GM12872 (cell line): ENCODE measurements at regions not wholly inside any gene's neighbourhood (a gene's known extent, or its start where the extent isn't known, plus 50 kb on each side); places are given as distances from the start of the nearest gene placed in this dataset.

ENCODE experiments used
- TF ChIP-seq, protein P1 (sequence below): IDR thresholded peaks from 3 replicates; pipeline ENCODE4 v1.5.1; 2011; ENCODE audit warnings: low read depth, mild to moderate bottlenecking, low read length, moderate library complexity; ENCODE audit not compliant: insufficient read depth

GRCh38 chr11:42890773-42891172 is 421.0 kb upstream of the API5 start:
- TF ChIP-seq, protein P1, sequence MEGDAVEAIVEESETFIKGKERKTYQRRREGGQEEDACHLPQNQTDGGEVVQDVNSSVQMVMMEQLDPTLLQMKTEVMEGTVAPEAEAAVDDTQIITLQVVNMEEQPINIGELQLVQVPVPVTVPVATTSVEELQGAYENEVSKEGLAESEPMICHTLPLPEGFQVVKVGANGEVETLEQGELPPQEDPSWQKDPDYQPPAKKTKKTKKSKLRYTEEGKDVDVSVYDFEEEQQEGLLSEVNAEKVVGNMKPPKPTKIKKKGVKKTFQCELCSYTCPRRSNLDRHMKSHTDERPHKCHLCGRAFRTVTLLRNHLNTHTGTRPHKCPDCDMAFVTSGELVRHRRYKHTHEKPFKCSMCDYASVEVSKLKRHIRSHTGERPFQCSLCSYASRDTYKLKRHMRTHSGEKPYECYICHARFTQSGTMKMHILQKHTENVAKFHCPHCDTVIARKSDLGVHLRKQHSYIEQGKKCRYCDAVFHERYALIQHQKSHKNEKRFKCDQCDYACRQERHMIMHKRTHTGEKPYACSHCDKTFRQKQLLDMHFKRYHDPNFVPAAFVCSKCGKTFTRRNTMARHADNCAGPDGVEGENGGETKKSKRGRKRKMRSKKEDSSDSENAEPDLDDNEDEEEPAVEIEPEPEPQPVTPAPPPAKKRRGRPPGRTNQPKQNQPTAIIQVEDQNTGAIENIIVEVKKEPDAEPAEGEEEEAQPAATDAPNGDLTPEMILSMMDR, result no peak

- TF ChIP-seq, protein P1, result no peak
Measured at GRCh38 chr11:42901084-42901483, 410.7 kb upstream of the API5 start.

GRCh38 chr11:42906226-42906625 is 405.6 kb upstream of the API5 start:
- TF ChIP-seq, protein P1, result no peak

DNA sequence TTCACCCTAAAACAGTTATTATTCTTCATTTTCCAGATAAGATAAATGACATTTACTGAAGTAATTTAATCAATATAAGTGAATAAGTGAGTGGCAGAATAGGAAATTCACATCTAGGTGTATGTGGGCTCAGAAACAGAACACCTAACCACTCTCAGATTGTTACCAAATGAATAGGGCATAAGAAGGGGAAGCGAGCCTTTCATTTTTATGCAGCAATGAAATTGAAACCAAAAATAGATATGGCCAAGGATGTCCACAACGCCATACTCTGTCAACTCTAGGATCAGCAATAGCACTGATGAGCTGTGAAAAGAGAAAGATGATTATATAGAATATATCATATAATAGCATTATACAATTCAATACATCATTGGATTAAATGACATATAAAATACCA is 398.1 kb upstream of the API5 start:
- TF ChIP-seq, protein P1, result no peak

- TF ChIP-seq, protein P1, result no peak
Measured at GRCh38 chr11:42923651-42924050, 388.1 kb upstream of the API5 start.

DNA sequence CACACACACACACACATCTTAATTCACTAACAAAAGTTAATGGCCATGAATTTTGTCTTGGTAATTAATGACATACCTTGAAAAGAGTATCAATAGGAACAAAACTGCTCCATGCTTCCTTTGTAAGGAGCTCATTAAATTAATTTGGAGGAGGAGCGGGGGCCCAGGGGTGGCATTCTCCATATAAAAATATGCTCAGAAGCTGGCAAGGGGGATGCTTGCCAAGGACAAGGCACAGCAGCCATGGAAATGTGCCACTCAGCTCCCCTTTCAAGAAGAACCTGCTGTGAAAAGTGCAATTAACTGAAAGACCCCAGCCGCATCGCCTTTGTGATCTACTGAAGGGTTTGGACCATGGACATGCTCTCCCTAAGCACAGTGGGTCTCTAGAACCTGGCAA is 385.9 kb upstream of the API5 start:
- TF ChIP-seq, protein P1, result no peak

- TF ChIP-seq, protein P1, result no peak
Measured at GRCh38 chr11:42947405-42947804, 364.4 kb upstream of the API5 start.

GRCh38 chr11:42951266-42951665 is 360.5 kb upstream of the API5 start:
- TF ChIP-seq, protein P1, result no peak
